ENCODE measurements at regions not wholly inside any gene's neighbourhood (a gene's known extent, or its start where the extent isn't known, plus 50 kb on each side); places are given as distances from the start of the nearest gene placed in this dataset.

- no peak for TF ChIP-seq CTCF (IDR thresholded peaks at IDR 0.05)
- no peak for TF ChIP-seq JUNB (IDR thresholded peaks at IDR 0.05)
- TF ChIP-seq E2F6 (IDR thresholded peaks at IDR 0.05; ENCODE audit: borderline replicate concordance, low read depth), result no peak
- no peak for TF ChIP-seq CHD4 (IDR thresholded peaks at IDR 0.05; ENCODE audit: borderline replicate concordance)
- no peak for TF ChIP-seq RAD21 (conservative IDR thresholded peaks at IDR 0.05 in 1 of 2, IDR thresholded peaks at IDR 0.05 in 1 of 2)
- TF ChIP-seq EP300 (IDR thresholded peaks at IDR 0.05), result no peak
- TF ChIP-seq SREBF2 (IDR thresholded peaks at IDR 0.05), result no peak
- TF ChIP-seq MAZ (IDR thresholded peaks at IDR 0.05; ENCODE audit: borderline replicate concordance, low read depth, low read length), result no peak
- TF ChIP-seq EHMT2 (IDR thresholded peaks at IDR 0.05; ENCODE audit: low read depth), result no peak
- no peak for TF ChIP-seq PHF8 (IDR thresholded peaks at IDR 0.05; ENCODE audit: borderline replicate concordance, low read depth)
- TF ChIP-seq POLR2A (IDR thresholded peaks at IDR 0.05; ENCODE audit: low read length), result no peak
- TF ChIP-seq PBX3 (IDR thresholded peaks at IDR 0.05), result no peak
- no peak for TF ChIP-seq HDAC2 (IDR thresholded peaks at IDR 0.05)
Observed at GRCh38 chr20:22688485-22688884, 104.1 kb upstream of the FOXA2 start.
